Tibial artery (tissue), 4 donors: ENCODE measurements at regions not wholly inside any gene's neighbourhood (a gene's known extent, or its start where the extent isn't known, plus 50 kb on each side); places are given as distances from the start of the nearest gene placed in this dataset.

Experiments
- DNase-seq, 2 donors: peaks; one replicate each; pipeline ENCODE4 v3.0.0-alpha.2; 2019
- H3K27ac ChIP-seq, 2 donors: fragments of 200-600 bp; sonication (generic) in 1 of 2; 1 replicate in 1 of 2; 2 replicates in 1 of 2; pipeline ENCODE4 v1.5.1; 2018 to 2019; ENCODE audit warnings: mild to moderate bottlenecking in 1 of 2
- H3K27me3 ChIP-seq, 2 donors: fragments of 200-600 bp; sonication (generic) in 1 of 2; one replicate each; pipeline versions ENCODE4 v1.5.1 to v1.6.0; 2016 to 2019
- H3K36me3 ChIP-seq, 3 donors: fragments of 200-600 bp; sonication (generic) in 2 of 3; one replicate each; pipeline ENCODE4 v1.5.1; 2016 to 2019; ENCODE audit warnings: mild to moderate bottlenecking in 2 of 3
- H3K4me1 ChIP-seq, 4 donors: fragments of 200-600 bp; sonication (generic) in 2 of 4; 1 replicate in 3 of 4; 2 replicates in 1 of 4; pipeline ENCODE4 v1.5.1; 2016 to 2019
- H3K4me3 ChIP-seq, 2 donors: fragments of 200-600 bp; sonication (generic) in 1 of 2; 1 replicate in 1 of 2; 2 replicates in 1 of 2; pipeline ENCODE4 v1.5.1; 2018 to 2019; ENCODE audit warnings: mild to moderate bottlenecking in 2 of 2
- H3K9me3 ChIP-seq, 3 donors: fragments of 200-600 bp; sonication (generic) in 1 of 3; one replicate each; pipeline ENCODE4 v1.5.1; 2016 to 2019
- intact Hi-C: fragments of 100-400 bp; cut with DNase I; formaldehyde crosslinking; loops from one replicate; pipeline ENCODE4 v1.15.0; 2023; ENCODE audit warnings: low total_unique reads
- TF ChIP-seq, protein P1 (sequence below), 2 experiments: fragments of 200-600 bp in 1 of 2; fragments of 450-650 bp in 1 of 2; IDR thresholded peaks; one replicate each; pipeline ENCODE4 v1.5.1; 2017 to 2019; ENCODE audit warnings: antibody characterized with exemption in 2 of 2, mild to moderate bottlenecking in 1 of 2, moderate library complexity in 1 of 2

GRCh38 chr17:62866471-62866870, 58.4 kb upstream of the MARCHF10 start:
- intact Hi-C loops = no loop called here
- no peak overlapping the region for H3K27ac ChIP-seq
- no peak for DNase-seq
- no peaks in the 10 kb centered on the region for H3K36me3 ChIP-seq
- H3K27me3 ChIP-seq = peaks cover 0 to 5% of the 10 kb centered on the region in 2 donors
- H3K9me3 ChIP-seq = no peaks in the 10 kb centered on the region
- no peak overlapping the region for H3K4me3 ChIP-seq
- no peaks in the 10 kb centered on the region for H3K4me1 ChIP-seq
- TF ChIP-seq, protein P1, sequence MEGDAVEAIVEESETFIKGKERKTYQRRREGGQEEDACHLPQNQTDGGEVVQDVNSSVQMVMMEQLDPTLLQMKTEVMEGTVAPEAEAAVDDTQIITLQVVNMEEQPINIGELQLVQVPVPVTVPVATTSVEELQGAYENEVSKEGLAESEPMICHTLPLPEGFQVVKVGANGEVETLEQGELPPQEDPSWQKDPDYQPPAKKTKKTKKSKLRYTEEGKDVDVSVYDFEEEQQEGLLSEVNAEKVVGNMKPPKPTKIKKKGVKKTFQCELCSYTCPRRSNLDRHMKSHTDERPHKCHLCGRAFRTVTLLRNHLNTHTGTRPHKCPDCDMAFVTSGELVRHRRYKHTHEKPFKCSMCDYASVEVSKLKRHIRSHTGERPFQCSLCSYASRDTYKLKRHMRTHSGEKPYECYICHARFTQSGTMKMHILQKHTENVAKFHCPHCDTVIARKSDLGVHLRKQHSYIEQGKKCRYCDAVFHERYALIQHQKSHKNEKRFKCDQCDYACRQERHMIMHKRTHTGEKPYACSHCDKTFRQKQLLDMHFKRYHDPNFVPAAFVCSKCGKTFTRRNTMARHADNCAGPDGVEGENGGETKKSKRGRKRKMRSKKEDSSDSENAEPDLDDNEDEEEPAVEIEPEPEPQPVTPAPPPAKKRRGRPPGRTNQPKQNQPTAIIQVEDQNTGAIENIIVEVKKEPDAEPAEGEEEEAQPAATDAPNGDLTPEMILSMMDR (IDR thresholded peaks at IDR 0.05) = no peak

GRCh38 chr17:62865586-62865985, 57.5 kb upstream of the MARCHF10 start:
- TF ChIP-seq, protein P1 (IDR thresholded peaks at IDR 0.05) = no peak
- Histone ChIP-seq H3K27ac (no peak overlapping the region), H3K4me3 (no peak overlapping the region), H3K27me3 (peaks cover 0 to 5% of the 10 kb centered on the region in 2 donors), H3K36me3 (no peaks in the 10 kb centered on the region), H3K4me1 (no peaks in the 10 kb centered on the region), H3K9me3 (no peaks in the 10 kb centered on the region)
- DNase-seq = no peak
- intact Hi-C loops = no loop called here

DNA sequence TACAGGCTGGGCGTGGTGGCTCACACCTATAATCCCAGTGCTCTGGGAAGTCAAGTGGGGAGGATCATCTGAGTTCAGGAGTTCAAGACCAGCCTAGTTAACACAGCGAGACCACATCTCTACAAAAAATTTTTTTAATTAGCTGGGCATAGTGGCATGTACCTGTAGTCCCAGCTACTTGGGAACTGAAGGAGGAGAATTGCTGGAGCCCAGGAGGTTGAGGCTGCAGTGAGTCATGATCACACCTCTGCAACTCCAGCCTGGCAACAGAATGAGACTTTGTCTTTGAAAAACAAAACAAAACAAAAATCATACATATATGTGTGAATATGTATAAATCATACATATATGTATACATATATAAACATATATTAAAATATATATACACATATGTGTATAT, 54.1 kb upstream of the MARCHF10 start:
- no peak for DNase-seq
- H3K4me1 ChIP-seq = peaks cover 0 to 6% (median 0%) of the 10 kb centered on the region in 4 donors
- TF ChIP-seq, protein P1 (IDR thresholded peaks at IDR 0.05) = no peak
- no peaks in the 10 kb centered on the region for H3K27me3 ChIP-seq
- no peak overlapping the region for H3K4me3 ChIP-seq
- no peaks in the 10 kb centered on the region for H3K9me3 ChIP-seq
- H3K27ac ChIP-seq = no peak overlapping the region
- intact Hi-C loops = no loop called here
- no peaks in the 10 kb centered on the region for H3K36me3 ChIP-seq

GRCh38 chr17:62860962-62861873, 53.1 kb upstream of the MARCHF10 start:
- Histone ChIP-seq H3K27me3 (no peaks in the 10 kb centered on the region), H3K27ac (no peak overlapping the region), H3K4me1 (peaks cover 0 to 6% (median 0%) of the 10 kb centered on the region in 4 donors), H3K9me3 (no peaks in the 10 kb centered on the region), H3K4me3 (no peak overlapping the region), H3K36me3 (no peaks in the 10 kb centered on the region)
- DNase-seq = no peak
- intact Hi-C loops = no loop called here
- TF ChIP-seq, protein P1 (IDR thresholded peaks at IDR 0.05) = no peak

- Histone ChIP-seq H3K9me3 (no peaks in the 10 kb centered on the region), H3K27me3 (no peaks in the 10 kb centered on the region), H3K27ac (no peak overlapping the region), H3K4me3 (no peak overlapping the region), H3K4me1 (peaks cover 0 to 6% (median 0%) of the 10 kb centered on the region in 4 donors), H3K36me3 (no peaks in the 10 kb centered on the region)
- peak in 1 of 2 donors; percentile 47 for DNase-seq
- intact Hi-C loops = no loop called here
- TF ChIP-seq, protein P1 (IDR thresholded peaks at IDR 0.05) = no peak
These were observed 51.0 kb upstream of the MARCHF10 start for GRCh38 chr17:62859146-62859545.
